ENCODE measurements at regions not wholly inside any gene's neighbourhood (a gene's known extent, or its start where the extent isn't known, plus 50 kb on each side); places are given as distances from the start of the nearest gene placed in this dataset.

GRCh38 chr6:150799276-150799805 is 66.2 kb upstream of the MTHFD1L start:
- TF ChIP-seq CTCF (IDR thresholded peaks at IDR 0.05; ENCODE audit: low read length) = no peak
- TF ChIP-seq EZH2 (optimal IDR thresholded peaks at IDR 0.05; ENCODE audit: low read depth, low read length) = no peak
- no peak for TF ChIP-seq EZH2phosphoT487 (IDR thresholded peaks at IDR 0.05; ENCODE audit: low read length)
